KMS-11 (cell line): ENCODE measurements at regions not wholly inside any gene's neighbourhood (a gene's known extent, or its start where the extent isn't known, plus 50 kb on each side); places are given as distances from the start of the nearest gene placed in this dataset.
A peak's percentile ranks its signal among the peaks of the same experiment; 100 is the strongest.

Experiments used
- H2AFZ ChIP-seq: fragments of 200-600 bp; sonication (generic); 2 replicates; pipeline ENCODE4 v1.6.1; 2016; ENCODE audit warnings: antibody characterized with exemption, mixed run types, low read depth
- H3K27ac ChIP-seq: fragments of 200-600 bp; sonication (generic); 2 replicates; pipeline ENCODE4 v1.6.1; 2016; ENCODE audit warnings: mild to moderate bottlenecking, mixed run types
- H3K27me3 ChIP-seq: fragments of 200-600 bp; sonication (generic); 2 replicates; pipeline ENCODE4 v1.6.1; 2017; ENCODE audit warnings: mild to moderate bottlenecking, low read depth, mixed run types, moderate library complexity; ENCODE audit not compliant: insufficient read depth
- H3K36me3 ChIP-seq: fragments of 200-600 bp; sonication (generic); 2 replicates; pipeline ENCODE4 v1.6.1; 2017; ENCODE audit warnings: mild to moderate bottlenecking, mixed run types; ENCODE audit not compliant: insufficient read depth
- H3K4me1 ChIP-seq: fragments of 200-600 bp; sonication (generic); 2 replicates; pipeline ENCODE4 v1.6.1; 2016; ENCODE audit warnings: mild to moderate bottlenecking, low read depth, mixed run types; ENCODE audit not compliant: poor library complexity, severe bottlenecking
- H3K4me2 ChIP-seq: fragments of 200-600 bp; sonication (generic); 2 replicates; pipeline ENCODE4 v1.7.0; 2016; ENCODE audit warnings: mild to moderate bottlenecking, mixed run types
- H3K4me3 ChIP-seq: fragments of 200-600 bp; sonication (generic); IDR thresholded peaks from 2 replicates; pipeline ENCODE4 v1.6.1; 2017; ENCODE audit warnings: low read depth, low read length, mixed read lengths; ENCODE audit not compliant: insufficient read depth
- H3K79me2 ChIP-seq: fragments of 200-600 bp; sonication (generic); 2 replicates; pipeline ENCODE4 v1.6.1; 2016; ENCODE audit warnings: low read depth, mixed run types; ENCODE audit not compliant: insufficient read depth
- H3K9ac ChIP-seq: fragments of 200-600 bp; sonication (generic); 2 replicates; pipeline ENCODE4 v1.6.1; 2016; ENCODE audit warnings: mild to moderate bottlenecking, mixed run types
- H4K20me1 ChIP-seq: fragments of 200-600 bp; sonication (generic); 2 replicates; pipeline ENCODE4 v1.6.1; 2016; ENCODE audit warnings: mild to moderate bottlenecking, mixed run types; ENCODE audit not compliant: insufficient read depth
- CTCF ChIP-seq: fragments of 200-600 bp; sonication (generic); conservative IDR thresholded peaks from 2 replicates; pipeline ENCODE4 v1.6.1; 2017; ENCODE audit warnings: low read depth, mild to moderate bottlenecking, antibody characterized with exemption, low read length, moderate library complexity, mixed read lengths

GRCh38 chr4:57194068-57194611, 84.0 kb upstream of the IGFBP7 start:
- no peak overlapping the region for H3K4me3 ChIP-seq
- no peaks in the 10 kb centered on the region for H3K36me3 ChIP-seq
- H3K4me2 ChIP-seq, result no peak overlapping the region
- no peaks in the 10 kb centered on the region for H3K27me3 ChIP-seq
- H3K4me1 ChIP-seq, result no peaks in the 10 kb centered on the region
- no peak for TF ChIP-seq CTCF
- H2AFZ ChIP-seq, result no peak overlapping the region
- no peaks in the 10 kb centered on the region for H3K79me2 ChIP-seq
- H3K27ac ChIP-seq, result no peak overlapping the region
- H4K20me1 ChIP-seq, result no peaks in the 10 kb centered on the region
- no peak overlapping the region for H3K9ac ChIP-seq

- Histone ChIP-seq H3K4me2 (no peak overlapping the region), H3K27me3 (no peaks in the 10 kb centered on the region), H3K4me1 (no peaks in the 10 kb centered on the region), H3K27ac (no peak overlapping the region), H2AFZ (no peak overlapping the region), H3K79me2 (no peaks in the 10 kb centered on the region), H3K4me3 (no peak overlapping the region), H3K36me3 (no peaks in the 10 kb centered on the region), H3K9ac (no peak overlapping the region), H4K20me1 (no peaks in the 10 kb centered on the region)
- no peak for TF ChIP-seq CTCF
Measured at GRCh38 chr4:57193209-57193810, 83.1 kb upstream of the IGFBP7 start.

GRCh38 chr4:57191523-57192034, 81.4 kb upstream of the IGFBP7 start:
- no peak overlapping the region for H3K4me2 ChIP-seq
- no peak overlapping the region for H2AFZ ChIP-seq
- H3K27ac ChIP-seq, result no peak overlapping the region
- H3K4me3 ChIP-seq, result no peak overlapping the region
- no peaks in the 10 kb centered on the region for H3K4me1 ChIP-seq
- no peak overlapping the region for H3K9ac ChIP-seq
- H3K36me3 ChIP-seq, result no peaks in the 10 kb centered on the region
- no peak for TF ChIP-seq CTCF
- H3K79me2 ChIP-seq, result no peaks in the 10 kb centered on the region
- H4K20me1 ChIP-seq, result no peaks in the 10 kb centered on the region
- no peaks in the 10 kb centered on the region for H3K27me3 ChIP-seq

GRCh38 chr4:57190601-57191481, 80.7 kb upstream of the IGFBP7 start:
- peak; percentile 69 for TF ChIP-seq CTCF
- H3K79me2 ChIP-seq, result no peaks in the 10 kb centered on the region
- H3K36me3 ChIP-seq, result no peaks in the 10 kb centered on the region
- no peak overlapping the region for H2AFZ ChIP-seq
- no peaks in the 10 kb centered on the region for H3K4me1 ChIP-seq
- H3K27ac ChIP-seq, result no peak overlapping the region
- H3K27me3 ChIP-seq, result no peaks in the 10 kb centered on the region
- H4K20me1 ChIP-seq, result no peaks in the 10 kb centered on the region
- no peak overlapping the region for H3K9ac ChIP-seq
- no peak overlapping the region for H3K4me2 ChIP-seq
- no peak overlapping the region for H3K4me3 ChIP-seq
